ENCODE measurements at regions not wholly inside any gene's neighbourhood (a gene's known extent, or its start where the extent isn't known, plus 50 kb on each side); places are given as distances from the start of the nearest gene placed in this dataset.

- TF ChIP-seq CTCF (IDR thresholded peaks at IDR 0.05) (no peak), EP300 (IDR thresholded peaks at IDR 0.05) (no peak), POLR2A (IDR thresholded peaks at IDR 0.05) (no peak)
Measured at GRCh38 chr6:142681099-142681498, 263.9 kb downstream of the HIVEP2 start.
